B cell (primary cell): ENCODE measurements at regions not wholly inside any gene's neighbourhood (a gene's known extent, or its start where the extent isn't known, plus 50 kb on each side); places are given as distances from the start of the nearest gene placed in this dataset.

Experiments
- EZH2 ChIP-seq: IDR thresholded peaks from 2 replicates; pipeline ENCODE4 v1.6.1; 2012; ENCODE audit warnings: borderline replicate concordance, low read depth, mild to moderate bottlenecking, moderate library complexity, low read length; ENCODE audit not compliant: insufficient read depth, poor library complexity, severe bottlenecking
- TF ChIP-seq, protein P1 (sequence below): fragments of 200-600 bp; IDR thresholded peaks from one replicate; pipeline ENCODE4 v1.8.0; 2022; ENCODE audit warnings: antibody characterized with exemption, mild to moderate bottlenecking

DNA sequence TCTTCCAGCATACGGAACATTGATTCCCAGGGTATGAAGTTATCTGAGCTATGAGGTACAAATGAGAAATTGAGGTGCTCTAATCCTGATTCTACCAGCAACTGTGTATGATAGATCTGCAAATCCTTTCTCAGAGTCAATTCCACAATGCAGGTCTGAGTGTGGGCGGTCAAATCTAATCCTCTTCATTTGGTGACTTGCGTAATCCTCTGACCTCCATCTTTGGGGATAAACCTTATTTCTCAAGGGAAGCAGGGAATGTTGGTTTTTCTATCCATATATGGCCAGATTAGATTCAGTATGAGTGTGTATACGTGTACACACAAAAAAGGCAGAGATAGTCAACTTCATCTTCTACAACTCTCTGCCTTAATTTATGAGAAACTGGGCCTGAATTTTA lies 348.4 kb upstream of the IL12A start:
- TF ChIP-seq, protein P1, sequence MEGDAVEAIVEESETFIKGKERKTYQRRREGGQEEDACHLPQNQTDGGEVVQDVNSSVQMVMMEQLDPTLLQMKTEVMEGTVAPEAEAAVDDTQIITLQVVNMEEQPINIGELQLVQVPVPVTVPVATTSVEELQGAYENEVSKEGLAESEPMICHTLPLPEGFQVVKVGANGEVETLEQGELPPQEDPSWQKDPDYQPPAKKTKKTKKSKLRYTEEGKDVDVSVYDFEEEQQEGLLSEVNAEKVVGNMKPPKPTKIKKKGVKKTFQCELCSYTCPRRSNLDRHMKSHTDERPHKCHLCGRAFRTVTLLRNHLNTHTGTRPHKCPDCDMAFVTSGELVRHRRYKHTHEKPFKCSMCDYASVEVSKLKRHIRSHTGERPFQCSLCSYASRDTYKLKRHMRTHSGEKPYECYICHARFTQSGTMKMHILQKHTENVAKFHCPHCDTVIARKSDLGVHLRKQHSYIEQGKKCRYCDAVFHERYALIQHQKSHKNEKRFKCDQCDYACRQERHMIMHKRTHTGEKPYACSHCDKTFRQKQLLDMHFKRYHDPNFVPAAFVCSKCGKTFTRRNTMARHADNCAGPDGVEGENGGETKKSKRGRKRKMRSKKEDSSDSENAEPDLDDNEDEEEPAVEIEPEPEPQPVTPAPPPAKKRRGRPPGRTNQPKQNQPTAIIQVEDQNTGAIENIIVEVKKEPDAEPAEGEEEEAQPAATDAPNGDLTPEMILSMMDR = no peak
- TF ChIP-seq EZH2 = no peak
